DMS79 treated with DMSO at 0.1 percent for 48 hours (cell line): ENCODE measurements at regions not wholly inside any gene's neighbourhood (a gene's known extent, or its start where the extent isn't known, plus 50 kb on each side); places are given as distances from the start of the nearest gene placed in this dataset.

Source experiments
- DNase-seq: peaks from one replicate; lab custom pipeline; 2025; lab: John Stamatoyannopoulos, UW

DNA sequence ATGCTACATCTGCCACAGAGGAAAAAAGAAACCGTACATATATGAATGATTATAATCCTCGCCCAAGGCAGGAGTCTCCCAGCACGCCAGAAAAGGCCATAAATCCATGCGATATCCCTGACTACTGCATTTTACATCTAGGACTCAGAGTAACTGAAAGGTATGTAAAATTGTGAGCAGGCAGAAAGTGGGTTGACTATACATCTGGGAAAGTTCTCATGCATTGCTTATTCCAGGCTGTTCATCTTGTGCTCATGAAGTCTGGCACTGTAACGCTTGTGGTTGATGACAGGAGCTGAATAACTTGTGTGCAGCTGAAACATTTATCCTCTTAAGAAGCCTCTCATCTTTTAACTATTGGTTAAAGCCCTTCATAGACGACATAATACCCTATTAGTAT, 193.4 kb upstream of the STEAP4 start:
- DNase-seq = no peak

- no peak for DNase-seq
Observed at GRCh38 chr7:88495881-88496725, 189.4 kb upstream of the STEAP4 start.

- DNase-seq = no peak
Observed at GRCh38 chr7:88492153-88492552, 185.5 kb upstream of the STEAP4 start.

DNA sequence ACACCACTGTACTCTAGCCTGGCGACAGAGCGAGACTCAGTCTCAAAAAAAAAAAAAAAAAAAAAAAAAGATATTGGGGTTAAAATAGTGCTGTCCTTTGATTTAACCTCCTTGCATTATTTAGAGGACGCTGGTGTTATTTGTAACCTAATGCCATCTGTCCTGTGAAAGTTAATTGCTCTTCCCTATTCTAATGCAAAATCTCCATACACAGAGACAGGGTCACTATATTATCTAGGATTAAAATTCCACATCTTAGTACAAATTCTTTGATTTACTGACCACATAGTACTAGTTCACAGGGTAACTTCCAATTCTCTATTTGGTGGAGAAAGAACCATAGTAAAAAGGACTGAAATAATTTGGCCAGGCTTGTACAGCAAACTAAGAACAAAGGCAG, 184.2 kb upstream of the STEAP4 start:
- DNase-seq = no peak

DNA sequence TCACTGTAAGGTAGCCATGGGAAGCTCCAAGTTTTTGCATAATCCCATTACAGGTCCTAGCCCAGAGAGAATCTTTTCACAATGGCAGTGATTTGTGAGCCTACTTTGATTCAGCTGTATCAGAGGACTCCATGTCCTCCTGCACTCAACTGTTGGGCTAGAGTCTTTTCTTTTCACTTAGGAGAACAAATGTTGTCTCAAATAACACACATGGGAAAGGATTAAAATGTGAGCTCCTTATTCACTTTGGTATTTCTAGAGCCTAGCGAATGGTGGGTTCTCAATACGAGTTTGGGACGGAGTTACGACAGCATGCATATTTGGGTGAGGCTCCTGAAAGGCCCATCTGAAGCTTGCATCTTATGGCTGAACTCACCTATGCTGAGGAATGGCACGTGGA, 183.5 kb upstream of the STEAP4 start:
- DNase-seq = no peak

DNA sequence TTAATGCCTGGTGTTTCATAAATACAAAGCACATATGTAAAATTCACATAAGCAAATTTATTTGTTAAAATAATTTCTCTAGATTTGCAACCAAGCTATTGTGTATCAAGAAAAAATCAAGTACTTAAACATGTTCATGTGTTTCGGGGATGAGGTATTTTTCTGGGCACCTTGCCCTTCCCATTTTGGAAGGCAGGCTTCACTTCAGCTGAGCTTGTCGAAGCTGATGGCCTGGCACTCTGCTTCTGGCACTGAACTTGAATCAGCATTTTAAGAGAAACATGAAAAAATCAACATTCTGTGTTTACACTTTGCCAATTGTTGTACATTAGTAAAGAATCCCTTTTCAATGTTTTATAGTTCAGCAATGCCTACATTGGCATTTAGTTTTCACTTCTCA, 179.1 kb upstream of the STEAP4 start:
- DNase-seq = peak; percentile 11

DNA sequence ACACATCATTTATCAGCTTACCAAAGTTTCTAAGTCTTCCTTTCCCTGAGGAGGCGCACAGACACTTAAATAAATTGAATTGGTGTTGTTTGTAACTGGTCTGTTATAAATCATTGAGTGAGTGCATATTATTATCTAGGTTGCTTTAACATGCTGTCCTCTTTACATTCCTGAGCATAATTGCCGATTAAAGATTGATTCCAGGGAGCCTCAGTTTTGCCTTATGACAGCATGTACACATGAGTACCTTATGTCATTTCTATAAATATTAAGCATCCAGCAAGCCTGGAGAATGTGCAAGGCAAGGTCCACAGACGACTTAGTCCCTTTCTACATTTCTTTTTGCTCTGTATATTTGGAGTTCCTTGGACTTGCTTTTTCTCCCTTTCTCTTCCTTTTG, 177.9 kb upstream of the STEAP4 start:
- DNase-seq = no peak

DNA sequence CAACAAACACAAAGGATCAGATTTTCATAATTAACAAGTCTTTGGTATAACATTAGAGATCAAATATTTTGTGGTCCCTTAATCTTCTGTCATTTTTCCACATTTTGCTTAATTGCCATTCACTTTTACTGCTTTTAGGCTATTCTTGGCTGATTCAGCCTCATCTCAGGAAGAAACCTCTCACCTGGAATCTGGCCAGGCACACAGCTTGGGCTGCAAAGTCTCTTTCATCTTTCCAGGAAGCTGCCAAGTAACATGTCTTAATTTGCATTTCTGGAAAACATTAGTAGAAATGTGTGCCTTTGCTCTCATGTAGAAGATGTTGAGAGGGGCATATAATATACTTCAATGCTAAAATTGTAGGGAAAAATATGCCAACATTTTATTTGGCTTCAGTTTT, 174.2 kb upstream of the STEAP4 start:
- DNase-seq = peak; percentile 24

DNA sequence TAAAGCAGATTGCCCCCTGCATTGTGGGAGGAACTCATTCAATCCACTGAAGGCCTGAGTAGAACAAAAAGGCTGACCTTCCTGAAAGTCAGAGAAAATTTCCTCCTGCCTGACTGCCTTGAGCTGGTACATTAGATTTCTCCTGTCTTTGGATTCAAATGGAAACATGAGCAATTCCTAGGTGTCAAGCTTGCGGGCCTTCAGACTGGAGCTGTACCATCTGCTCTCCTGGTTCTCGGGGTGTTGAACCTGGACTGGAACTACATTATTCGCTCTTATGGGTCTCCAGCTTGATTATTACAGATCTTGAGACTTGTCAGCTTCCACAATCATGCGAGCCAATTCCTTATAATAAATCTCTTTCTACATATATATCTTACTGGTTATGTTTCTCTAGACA, 173.6 kb upstream of the STEAP4 start:
- no peak for DNase-seq

- DNase-seq = no peak
Observed at GRCh38 chr7:88477976-88478375, 171.3 kb upstream of the STEAP4 start.

GRCh38 chr7:88465600-88465999, 158.9 kb upstream of the STEAP4 start:
- no peak for DNase-seq

- no peak for DNase-seq
Observed at GRCh38 chr7:88462799-88463198, 156.1 kb upstream of the STEAP4 start.

- DNase-seq = no peak
Observed at GRCh38 chr7:88460650-88461049, 154.0 kb upstream of the STEAP4 start.

DNA sequence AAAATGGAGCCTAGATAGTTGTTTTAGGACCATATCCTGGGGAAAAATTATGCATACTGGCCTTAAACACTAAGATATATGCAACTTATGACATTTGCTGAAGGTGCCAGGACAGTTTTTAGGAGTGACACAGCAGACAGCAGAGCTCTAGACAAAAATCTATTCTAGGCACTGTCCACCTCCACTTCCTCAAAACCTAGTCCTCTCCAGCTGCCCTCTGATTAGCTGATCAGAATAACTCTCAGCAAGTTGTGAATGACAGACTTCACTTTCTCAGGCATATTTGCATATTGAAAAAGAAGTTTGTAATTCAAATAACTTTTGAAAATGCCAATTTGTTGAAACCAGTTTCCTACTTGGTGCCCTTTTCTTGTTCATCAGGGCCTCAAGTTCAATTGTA, 152.3 kb upstream of the STEAP4 start:
- no peak for DNase-seq

DNA sequence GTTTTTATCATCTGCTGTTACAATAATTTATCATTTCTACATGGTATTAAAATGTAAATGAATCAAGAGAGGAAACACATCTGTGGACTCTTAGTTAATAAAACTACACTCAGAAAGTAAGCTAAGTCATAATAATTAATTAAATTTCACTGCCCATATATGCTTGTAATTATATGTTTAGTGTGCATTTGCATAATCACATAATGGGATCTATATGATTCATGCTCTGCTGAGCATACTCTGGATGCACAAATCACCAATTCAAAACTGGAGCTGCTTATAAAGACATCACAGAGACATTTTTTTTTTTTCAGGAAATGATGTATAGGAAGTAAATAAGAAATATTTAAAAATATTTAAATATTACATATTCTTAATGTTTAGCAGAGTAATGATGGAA, 151.6 kb upstream of the STEAP4 start:
- DNase-seq = no peak

DNA sequence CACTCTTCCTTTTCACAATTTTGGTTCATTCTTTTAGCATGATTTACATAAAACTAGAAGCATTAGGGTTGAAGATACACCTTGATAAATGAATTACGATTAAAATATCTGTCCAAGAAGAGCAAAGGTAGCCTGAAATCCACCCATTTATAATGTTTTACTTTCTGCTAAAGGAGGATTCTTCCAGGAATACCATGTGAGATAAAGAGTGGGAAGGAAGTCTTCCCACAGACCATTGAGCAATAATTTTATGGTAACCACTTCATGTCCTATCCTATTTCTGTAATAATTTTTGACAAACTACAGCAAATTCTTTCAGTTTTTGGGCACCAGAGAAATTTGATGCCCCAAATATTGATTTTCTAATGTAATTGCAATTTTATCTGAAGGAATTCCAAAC, 150.6 kb upstream of the STEAP4 start:
- no peak for DNase-seq

DNA sequence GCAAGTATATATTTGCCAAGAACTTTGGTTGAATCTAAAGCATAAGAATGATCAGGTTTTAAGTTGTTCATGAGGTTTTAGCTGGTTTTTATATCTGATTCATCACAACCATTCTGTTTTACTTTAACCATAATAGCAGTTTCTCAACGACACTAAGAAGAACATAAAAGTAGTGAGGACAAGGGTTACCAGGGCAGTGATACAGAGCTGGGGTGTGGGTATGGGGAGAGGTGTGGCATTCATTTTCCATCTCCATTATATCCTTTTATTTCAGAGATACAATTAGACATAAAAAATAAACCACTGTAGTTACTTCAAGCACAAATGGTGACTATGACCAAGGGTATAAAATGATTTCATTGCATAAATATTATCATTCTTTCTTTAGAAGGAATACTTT, 149.8 kb upstream of the STEAP4 start:
- DNase-seq = no peak

- no peak for DNase-seq
Observed at GRCh38 chr7:88455696-88456095, 149.0 kb upstream of the STEAP4 start.

- peak; percentile 6 for DNase-seq
Observed at GRCh38 chr7:88452646-88453045, 146.0 kb upstream of the STEAP4 start.

DNA sequence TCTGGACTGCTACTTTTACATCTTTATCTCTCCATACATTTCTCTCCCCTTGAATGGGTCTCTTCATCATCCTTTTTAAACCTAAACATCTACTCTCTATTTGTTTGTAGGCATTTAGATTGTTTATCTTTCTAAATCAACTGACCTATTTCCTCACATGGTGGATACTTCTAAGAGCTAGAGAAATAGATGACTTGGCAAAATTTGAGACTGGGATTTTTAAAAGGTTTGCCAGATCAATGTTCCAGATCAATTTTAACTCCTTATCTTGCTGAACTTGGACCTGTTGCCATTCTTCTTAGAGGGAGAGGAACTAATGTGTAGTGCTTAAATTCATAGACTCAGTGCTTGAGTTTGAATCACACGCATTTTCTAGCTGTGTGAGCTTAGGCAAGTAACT, 144.2 kb upstream of the STEAP4 start:
- no peak for DNase-seq

DNA sequence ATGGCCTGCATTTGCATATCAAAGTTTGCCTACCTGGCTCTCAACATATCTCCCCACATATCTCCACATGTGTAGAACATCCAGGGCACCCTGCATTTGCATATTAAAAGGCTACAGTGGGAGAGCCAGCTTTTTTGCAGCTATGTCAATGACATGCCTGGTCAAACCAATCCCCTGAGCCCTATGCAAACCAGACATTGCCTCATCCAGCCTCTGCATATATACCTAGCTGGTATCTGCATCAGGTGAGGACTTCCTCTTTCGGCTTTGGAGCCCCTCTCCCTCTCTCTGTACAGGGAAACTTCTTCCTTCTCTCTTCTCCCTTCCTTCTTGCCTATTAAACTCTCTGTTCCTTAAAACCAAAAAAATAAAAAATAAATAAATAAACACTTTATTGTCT, 142.7 kb upstream of the STEAP4 start:
- no peak for DNase-seq

- no peak for DNase-seq
Observed at GRCh38 chr7:88442413-88442812, 135.7 kb upstream of the STEAP4 start.

DNA sequence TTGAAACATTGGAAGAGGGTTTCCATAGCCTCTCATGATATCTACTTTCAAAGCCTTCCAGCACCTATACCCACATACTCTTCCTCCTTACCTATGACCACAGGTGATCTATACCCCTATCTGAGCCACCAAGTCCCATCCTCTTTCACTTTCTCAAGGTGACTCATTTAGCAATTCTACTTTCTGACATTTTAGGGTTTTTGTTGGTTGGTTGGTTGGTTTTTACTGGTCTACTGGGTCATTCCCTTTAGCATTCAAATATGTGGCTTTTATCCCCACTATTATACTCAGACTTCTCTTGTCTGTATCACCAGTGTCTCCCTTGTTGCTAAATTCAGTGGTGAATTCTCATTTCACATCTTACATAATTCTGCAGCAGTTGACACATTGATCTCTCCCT, 130.4 kb upstream of the STEAP4 start:
- DNase-seq = no peak

DNA sequence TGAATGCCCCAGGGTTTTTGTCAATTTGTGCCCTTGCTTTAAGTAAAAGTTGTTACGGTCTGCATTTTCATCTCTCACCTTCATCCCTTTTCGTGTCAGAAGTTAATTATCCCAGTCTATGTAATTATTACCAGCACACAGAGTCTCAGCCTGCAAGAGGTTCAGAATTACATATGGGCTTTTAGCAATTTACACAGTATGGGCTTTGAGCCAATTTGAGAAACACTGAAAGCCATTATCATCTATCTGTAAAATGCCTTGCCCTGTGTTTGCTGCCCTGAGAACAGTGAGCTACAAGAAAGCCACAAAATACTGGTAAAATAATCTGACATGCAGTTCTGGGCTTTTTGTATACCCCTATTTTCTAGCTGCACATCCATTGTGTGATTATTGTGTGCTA, 125.6 kb upstream of the STEAP4 start:
- DNase-seq = peak; percentile 31
